Activated CD8-positive, alpha-beta T cell treated with anti-CD3 and anti-CD28 coated beads for 36 hours (primary cell): ENCODE measurements at regions not wholly inside any gene's neighbourhood (a gene's known extent, or its start where the extent isn't known, plus 50 kb on each side); places are given as distances from the start of the nearest gene placed in this dataset.

Experiments
- ATAC-seq: fragments of 200-7000 bp; cut with Tn5 transposase; one replicate; pipeline ENCODE4 v1.10.0; 2021; ENCODE audit warnings: mild to moderate bottlenecking, moderate library complexity
- CTCF ChIA-PET: fragments of 350-600 bp; sonication (Branson Sonifier 250); formaldehyde crosslinking; loops from one replicate; lab custom pipeline; 2021; ENCODE audit warnings: antibody characterized with exemption; lab: Charles Lee
- POLR2A ChIA-PET: fragments of 350-600 bp; sonication (Branson Sonifier 250); formaldehyde crosslinking; loops from one replicate; lab custom pipeline; 2021; ENCODE audit warnings: antibody characterized with exemption; lab: Charles Lee
- DNase-seq: peaks from one replicate; pipeline ENCODE4 v3.0.0-alpha.2; 2020
- H3K27ac Mint-ChIP-seq: one replicate; pipeline ENCODE4 v1.8.0; 2021; ENCODE audit warnings: mild to moderate bottlenecking, mixed read lengths
- H3K27me3 Mint-ChIP-seq: one replicate; pipeline ENCODE4 v1.8.0; 2021; ENCODE audit warnings: mixed read lengths
- H3K36me3 Mint-ChIP-seq: one replicate; pipeline ENCODE4 v1.8.0; 2021; ENCODE audit warnings: low read depth, mixed read lengths
- H3K4me1 Mint-ChIP-seq: one replicate; pipeline ENCODE4 v1.8.0; 2021; ENCODE audit warnings: low read depth, mixed read lengths
- H3K4me3 Mint-ChIP-seq: one replicate; pipeline ENCODE4 v1.8.0; 2021; ENCODE audit warnings: mild to moderate bottlenecking, moderate library complexity, mixed read lengths
- H3K9me3 Mint-ChIP-seq: one replicate; pipeline ENCODE4 v1.8.0; 2021; ENCODE audit warnings: mixed read lengths
- intact Hi-C: fragments of 100-400 bp; cut with micrococcal nuclease; formaldehyde crosslinking; loops from one replicate; pipeline ENCODE4 v1.10.0; 2022
- TF ChIP-seq, protein P1 (sequence below): fragments of 200-600 bp; IDR thresholded peaks from one replicate; pipeline ENCODE4 v1.8.0; 2022; ENCODE audit warnings: antibody characterized with exemption, mild to moderate bottlenecking

DNA sequence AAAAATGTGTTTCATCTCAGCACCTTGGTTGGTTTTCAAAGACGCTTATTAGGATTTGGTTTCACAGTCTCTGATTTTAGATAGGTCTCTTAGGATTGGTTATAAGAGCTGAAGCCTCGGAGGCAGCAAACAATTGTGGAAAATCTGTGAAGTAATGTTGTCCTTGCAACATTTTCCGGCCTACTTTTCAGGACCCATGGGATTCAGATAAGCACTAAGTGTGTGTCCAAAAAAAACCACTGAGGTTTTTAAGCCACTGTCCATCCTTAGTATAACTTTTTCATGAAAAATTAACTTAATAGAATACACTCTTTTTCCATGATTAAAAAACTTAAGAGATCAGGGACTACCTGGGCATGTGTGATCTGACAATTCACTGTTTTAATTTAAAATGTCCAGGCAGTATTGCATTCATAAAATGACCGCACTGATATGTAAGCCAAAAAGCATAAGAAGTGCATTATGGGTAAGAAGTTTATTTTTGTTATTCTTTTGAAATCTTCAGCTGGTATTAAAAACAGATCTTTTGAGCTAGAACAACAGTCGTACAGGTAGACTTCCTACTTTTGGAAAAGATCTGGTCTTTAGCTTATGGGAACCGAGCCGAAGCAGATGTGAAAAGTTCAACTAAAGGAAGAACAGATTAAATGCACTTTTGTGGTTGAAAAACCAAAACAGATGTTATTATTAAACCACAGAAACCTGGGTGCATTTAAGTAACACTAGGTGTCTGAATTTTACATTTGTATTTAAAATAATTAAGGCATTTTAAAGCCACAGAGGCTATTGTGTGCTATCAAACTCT lies 479.4 kb upstream of the ZEB2 start:
- intact Hi-C loops = no loop called here
- Mint-ChIP-seq H3K4me3 (no peak overlapping the region), H3K36me3 (no peaks in the 10 kb centered on the region), H3K27ac (no peak overlapping the region), H3K4me1 (no peaks in the 10 kb centered on the region), H3K27me3 (peaks cover 7% of the 10 kb centered on the region), H3K9me3 (no peaks in the 10 kb centered on the region)
- TF ChIP-seq, protein P1, sequence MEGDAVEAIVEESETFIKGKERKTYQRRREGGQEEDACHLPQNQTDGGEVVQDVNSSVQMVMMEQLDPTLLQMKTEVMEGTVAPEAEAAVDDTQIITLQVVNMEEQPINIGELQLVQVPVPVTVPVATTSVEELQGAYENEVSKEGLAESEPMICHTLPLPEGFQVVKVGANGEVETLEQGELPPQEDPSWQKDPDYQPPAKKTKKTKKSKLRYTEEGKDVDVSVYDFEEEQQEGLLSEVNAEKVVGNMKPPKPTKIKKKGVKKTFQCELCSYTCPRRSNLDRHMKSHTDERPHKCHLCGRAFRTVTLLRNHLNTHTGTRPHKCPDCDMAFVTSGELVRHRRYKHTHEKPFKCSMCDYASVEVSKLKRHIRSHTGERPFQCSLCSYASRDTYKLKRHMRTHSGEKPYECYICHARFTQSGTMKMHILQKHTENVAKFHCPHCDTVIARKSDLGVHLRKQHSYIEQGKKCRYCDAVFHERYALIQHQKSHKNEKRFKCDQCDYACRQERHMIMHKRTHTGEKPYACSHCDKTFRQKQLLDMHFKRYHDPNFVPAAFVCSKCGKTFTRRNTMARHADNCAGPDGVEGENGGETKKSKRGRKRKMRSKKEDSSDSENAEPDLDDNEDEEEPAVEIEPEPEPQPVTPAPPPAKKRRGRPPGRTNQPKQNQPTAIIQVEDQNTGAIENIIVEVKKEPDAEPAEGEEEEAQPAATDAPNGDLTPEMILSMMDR = no peak
- ATAC-seq (no peak), DNase-seq (no peak)
- ChIA-PET CTCF (no interaction called here), POLR2A (no interaction called here)

DNA sequence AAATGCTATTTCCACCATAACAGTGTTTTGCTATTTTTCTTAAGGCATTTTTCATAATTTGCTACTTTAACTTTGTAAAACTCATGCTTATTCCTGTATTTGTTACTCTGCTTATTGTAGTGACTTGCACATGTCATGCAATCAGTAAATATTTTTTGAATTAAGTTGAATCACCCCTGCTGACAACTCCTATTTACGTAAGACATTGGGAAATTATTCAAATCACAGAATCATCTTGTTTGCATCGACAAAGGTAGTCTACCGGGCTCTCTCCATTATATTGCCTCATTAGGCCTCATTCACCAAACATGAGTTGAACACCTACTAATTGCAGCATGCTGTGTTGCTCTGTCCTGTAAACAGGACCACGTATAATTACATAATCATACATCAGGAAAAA lies 478.5 kb upstream of the ZEB2 start:
- Mint-ChIP-seq H3K36me3 (no peaks in the 10 kb centered on the region), H3K4me3 (no peak overlapping the region), H3K4me1 (no peaks in the 10 kb centered on the region), H3K9me3 (no peaks in the 10 kb centered on the region), H3K27me3 (peaks cover 9% of the 10 kb centered on the region), H3K27ac (no peak overlapping the region)
- DNase-seq (no peak), ATAC-seq (no peak)
- ChIA-PET POLR2A (no interaction called here), CTCF (no interaction called here)
- intact Hi-C loops = no loop called here
- TF ChIP-seq, protein P1 = no peak

GRCh38 chr2:144996225-144996795 lies 476.4 kb upstream of the ZEB2 start:
- ATAC-seq (no peak), DNase-seq (no peak)
- peaks cover 12% of the 10 kb centered on the region for H3K27me3 Mint-ChIP-seq
- no peaks in the 10 kb centered on the region for H3K36me3 Mint-ChIP-seq
- TF ChIP-seq, protein P1 = no peak
- CTCF ChIA-PET = no interaction called here
- no peak overlapping the region for H3K4me3 Mint-ChIP-seq
- no peaks in the 10 kb centered on the region for H3K9me3 Mint-ChIP-seq
- POLR2A ChIA-PET = no interaction called here
- no peak overlapping the region for H3K27ac Mint-ChIP-seq
- H3K4me1 Mint-ChIP-seq = no peaks in the 10 kb centered on the region
- intact Hi-C loops = no loop called here

DNA sequence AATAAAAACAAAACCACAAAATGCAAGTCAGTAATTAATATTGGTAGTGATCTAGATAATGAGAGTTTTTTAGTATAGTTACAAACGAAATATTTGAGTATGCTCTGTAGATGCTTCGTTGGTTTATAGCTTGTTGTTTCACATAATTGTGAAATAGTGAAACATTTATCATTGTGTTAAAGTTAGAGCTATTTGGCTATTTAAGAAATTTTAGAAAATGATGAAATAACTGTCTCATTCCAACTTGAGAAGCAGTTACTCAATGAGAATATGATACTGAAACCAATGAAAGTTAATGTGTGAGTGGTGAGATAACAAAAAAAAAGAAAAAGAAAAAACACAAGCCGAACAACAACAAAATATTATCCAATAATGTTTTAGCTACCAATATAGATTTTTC lies 475.6 kb upstream of the ZEB2 start:
- Mint-ChIP-seq H3K9me3 (no peaks in the 10 kb centered on the region), H3K27me3 (peaks cover 10% of the 10 kb centered on the region), H3K4me1 (no peaks in the 10 kb centered on the region), H3K27ac (no peak overlapping the region), H3K36me3 (no peaks in the 10 kb centered on the region), H3K4me3 (no peak overlapping the region)
- CTCF ChIA-PET = no interaction called here
- ATAC-seq (no peak), DNase-seq (no peak)
- POLR2A ChIA-PET = no interaction called here
- intact Hi-C loops = no loop called here
- TF ChIP-seq, protein P1 = no peak

- Mint-ChIP-seq H3K36me3 (no peaks in the 10 kb centered on the region), H3K27ac (no peak overlapping the region), H3K27me3 (peaks cover 6% of the 10 kb centered on the region), H3K9me3 (peaks cover 9% of the 10 kb centered on the region), H3K4me1 (no peaks in the 10 kb centered on the region), H3K4me3 (no peak overlapping the region)
- DNase-seq (no peak), ATAC-seq (no peak)
- intact Hi-C loops = no loop called here
- TF ChIP-seq, protein P1 = no peak
- ChIA-PET POLR2A (no interaction called here), CTCF (no interaction called here)
Observed at GRCh38 chr2:144990661-144991060, 470.7 kb upstream of the ZEB2 start.
